Activated CD8-positive, alpha-beta T cell treated with anti-CD3 and anti-CD28 coated beads for 36 hours (primary cell): ENCODE measurements at regions not wholly inside any gene's neighbourhood (a gene's known extent, or its start where the extent isn't known, plus 50 kb on each side); places are given as distances from the start of the nearest gene placed in this dataset.

Experiments used
- ATAC-seq: fragments of 200-7000 bp; cut with Tn5 transposase; one replicate; pipeline ENCODE4 v1.10.0; 2021; ENCODE audit warnings: mild to moderate bottlenecking, moderate library complexity
- CTCF ChIA-PET: fragments of 350-600 bp; sonication (Branson Sonifier 250); formaldehyde crosslinking; loops from one replicate; lab custom pipeline; 2021; ENCODE audit warnings: antibody characterized with exemption; lab: Charles Lee
- POLR2A ChIA-PET: fragments of 350-600 bp; sonication (Branson Sonifier 250); formaldehyde crosslinking; loops from one replicate; lab custom pipeline; 2021; ENCODE audit warnings: antibody characterized with exemption; lab: Charles Lee
- DNase-seq: peaks from one replicate; pipeline ENCODE4 v3.0.0-alpha.2; 2020
- H3K27ac Mint-ChIP-seq: one replicate; pipeline ENCODE4 v1.8.0; 2021; ENCODE audit warnings: mild to moderate bottlenecking, mixed read lengths
- H3K27me3 Mint-ChIP-seq: one replicate; pipeline ENCODE4 v1.8.0; 2021; ENCODE audit warnings: mixed read lengths
- H3K36me3 Mint-ChIP-seq: one replicate; pipeline ENCODE4 v1.8.0; 2021; ENCODE audit warnings: low read depth, mixed read lengths
- H3K4me1 Mint-ChIP-seq: one replicate; pipeline ENCODE4 v1.8.0; 2021; ENCODE audit warnings: low read depth, mixed read lengths
- H3K4me3 Mint-ChIP-seq: one replicate; pipeline ENCODE4 v1.8.0; 2021; ENCODE audit warnings: mild to moderate bottlenecking, moderate library complexity, mixed read lengths
- H3K9me3 Mint-ChIP-seq: one replicate; pipeline ENCODE4 v1.8.0; 2021; ENCODE audit warnings: mixed read lengths
- CTCF ChIP-seq: fragments of 200-600 bp; IDR thresholded peaks from one replicate; pipeline ENCODE4 v1.8.0; 2022; ENCODE audit warnings: antibody characterized with exemption, mild to moderate bottlenecking
- intact Hi-C: fragments of 100-400 bp; cut with micrococcal nuclease; formaldehyde crosslinking; loops from one replicate; pipeline ENCODE4 v1.10.0; 2022

DNA sequence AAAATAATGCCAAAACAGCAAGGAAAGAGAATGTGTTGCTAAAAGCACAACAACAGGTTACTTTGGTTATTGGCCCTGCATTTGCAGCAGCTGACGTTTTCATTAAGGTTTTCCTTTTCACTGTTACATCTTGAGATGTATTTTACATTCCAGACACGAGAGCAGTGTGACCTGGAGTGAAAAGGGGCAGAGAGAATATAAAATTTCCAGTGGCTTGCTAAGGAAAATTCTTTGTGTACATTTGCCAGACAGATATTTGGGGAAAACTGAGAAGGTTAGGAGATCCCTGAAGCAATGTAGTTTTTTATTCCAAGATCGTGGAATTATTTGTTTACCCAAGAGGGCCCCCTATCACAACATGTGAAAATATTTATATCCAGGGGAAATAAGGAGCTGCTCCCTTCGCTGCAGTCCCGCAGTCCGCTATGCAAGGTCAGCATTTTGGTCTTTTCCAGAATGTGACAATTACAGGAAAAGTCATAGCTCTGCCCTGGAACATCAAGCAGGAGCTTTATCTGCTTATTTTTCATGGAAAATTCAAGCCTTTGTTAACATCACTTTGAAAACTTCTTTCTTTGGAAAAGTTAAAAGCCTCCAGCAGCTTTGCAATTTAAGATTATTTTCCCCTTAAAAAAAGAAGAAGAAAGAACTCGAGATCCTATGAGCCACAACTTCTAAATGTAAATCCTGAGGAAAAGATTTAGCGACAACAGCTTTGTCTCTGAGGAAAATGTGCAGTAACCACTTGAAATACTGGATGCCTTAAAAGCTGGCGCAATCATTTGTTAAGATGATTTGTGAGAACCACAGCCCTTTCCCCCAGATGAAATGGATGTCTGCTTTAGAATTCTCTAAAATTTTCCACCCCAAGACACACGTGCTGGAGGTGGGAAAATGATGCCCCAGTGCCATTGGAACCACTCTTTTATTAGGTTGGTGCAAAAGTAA is 256.4 kb upstream of the TPM1 start:
- ATAC-seq (no peak), DNase-seq (no peak)
- H3K36me3 Mint-ChIP-seq = no peaks in the 10 kb centered on the region
- intact Hi-C loops = no loop called here
- ChIA-PET POLR2A (interaction anchor here (0.7 kb wide), 1 partner anchor 157 kb away, joined by 3 read pairs; no protein-coding TSS in a partner anchor), CTCF (no interaction called here)
- no peak for TF ChIP-seq CTCF
- no peaks in the 10 kb centered on the region for H3K9me3 Mint-ChIP-seq
- H3K4me3 Mint-ChIP-seq = no peak overlapping the region
- H3K27ac Mint-ChIP-seq = no peak overlapping the region
- H3K27me3 Mint-ChIP-seq = no peaks in the 10 kb centered on the region
- H3K4me1 Mint-ChIP-seq = no peaks in the 10 kb centered on the region

DNA sequence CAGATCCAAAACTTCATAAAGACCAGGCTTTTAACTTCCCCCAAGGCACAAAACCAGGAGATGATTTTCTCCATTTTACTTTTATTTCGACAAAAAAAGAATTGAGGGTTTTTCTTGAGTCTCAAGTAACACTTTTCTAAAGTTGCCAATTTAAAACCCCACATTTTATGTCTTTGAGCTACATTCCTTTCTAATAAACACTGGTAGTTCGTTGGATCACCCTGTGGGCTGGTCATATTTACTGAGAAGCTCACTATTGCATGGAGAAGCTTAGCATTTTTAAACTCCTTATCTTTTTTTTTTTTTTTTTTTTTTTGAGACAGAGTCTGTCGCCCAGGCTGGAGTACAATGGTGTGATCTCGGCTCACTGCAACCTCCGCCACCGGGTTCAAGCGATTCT is 255.1 kb upstream of the TPM1 start:
- ChIA-PET POLR2A (no interaction called here), CTCF (no interaction called here)
- intact Hi-C loops = no loop called here
- no peak overlapping the region for H3K27ac Mint-ChIP-seq
- H3K36me3 Mint-ChIP-seq = no peaks in the 10 kb centered on the region
- TF ChIP-seq CTCF = no peak
- H3K4me3 Mint-ChIP-seq = no peak overlapping the region
- H3K9me3 Mint-ChIP-seq = no peaks in the 10 kb centered on the region
- DNase-seq (no peak), ATAC-seq (no peak)
- H3K27me3 Mint-ChIP-seq = no peaks in the 10 kb centered on the region
- no peaks in the 10 kb centered on the region for H3K4me1 Mint-ChIP-seq

- no peak for ATAC-seq
- H3K4me3 Mint-ChIP-seq = no peak overlapping the region
- POLR2A ChIA-PET = no interaction called here
- H3K4me1 Mint-ChIP-seq = no peaks in the 10 kb centered on the region
- CTCF ChIA-PET = no interaction called here
- H3K27ac Mint-ChIP-seq = no peak overlapping the region
- no peak for DNase-seq
- intact Hi-C loops = no loop called here
- H3K27me3 Mint-ChIP-seq = no peaks in the 10 kb centered on the region
- no peaks in the 10 kb centered on the region for H3K9me3 Mint-ChIP-seq
- TF ChIP-seq CTCF = no peak
- H3K36me3 Mint-ChIP-seq = no peaks in the 10 kb centered on the region
Measured at GRCh38 chr15:62788224-62788623, 254.3 kb upstream of the TPM1 start.

GRCh38 chr15:62790546-62790945 is 252.0 kb upstream of the TPM1 start:
- CTCF ChIA-PET = no interaction called here
- ATAC-seq (no peak), DNase-seq (no peak)
- no peaks in the 10 kb centered on the region for H3K9me3 Mint-ChIP-seq
- intact Hi-C loops = no loop called here
- no peak overlapping the region for H3K27ac Mint-ChIP-seq
- H3K4me3 Mint-ChIP-seq = no peak overlapping the region
- H3K4me1 Mint-ChIP-seq = no peaks in the 10 kb centered on the region
- no peaks in the 10 kb centered on the region for H3K27me3 Mint-ChIP-seq
- H3K36me3 Mint-ChIP-seq = no peaks in the 10 kb centered on the region
- no peak for TF ChIP-seq CTCF
- POLR2A ChIA-PET = no interaction called here

DNA sequence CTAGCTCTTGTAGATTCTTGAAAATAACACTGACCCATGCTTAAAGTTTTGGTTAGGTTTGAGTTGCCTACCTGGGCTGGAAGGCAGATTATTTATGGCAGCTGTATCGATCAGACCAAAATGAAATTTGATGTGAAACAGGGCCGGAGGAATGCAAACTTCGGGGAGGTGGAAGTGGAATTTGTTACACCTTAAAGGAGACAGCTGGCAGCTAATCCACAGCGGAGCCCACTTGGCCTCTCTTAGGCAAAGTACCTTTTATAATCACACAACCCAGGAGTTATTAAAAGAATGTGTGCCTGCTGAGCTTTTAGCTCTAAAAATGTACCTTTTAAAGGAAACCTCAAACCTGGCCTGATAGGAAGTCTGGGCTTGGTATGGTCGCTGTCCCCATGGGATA is 250.9 kb upstream of the TPM1 start:
- intact Hi-C loops = no loop called here
- ChIA-PET CTCF (no interaction called here), POLR2A (no interaction called here)
- no peaks in the 10 kb centered on the region for H3K9me3 Mint-ChIP-seq
- no peaks in the 10 kb centered on the region for H3K27me3 Mint-ChIP-seq
- no peaks in the 10 kb centered on the region for H3K4me1 Mint-ChIP-seq
- H3K27ac Mint-ChIP-seq = no peak overlapping the region
- DNase-seq (no peak), ATAC-seq (no peak)
- H3K4me3 Mint-ChIP-seq = no peak overlapping the region
- no peak for TF ChIP-seq CTCF
- H3K36me3 Mint-ChIP-seq = no peaks in the 10 kb centered on the region
